HG02840 (cell line): ENCODE measurements at regions not wholly inside any gene's neighbourhood (a gene's known extent, or its start where the extent isn't known, plus 50 kb on each side); places are given as distances from the start of the nearest gene placed in this dataset.

Experiments
- ATAC-seq: cut with Tn5 transposase; IDR thresholded peaks from one replicate; pipeline ENCODE4 v1.9.1; 2021; ENCODE audit warnings: mild to moderate bottlenecking, moderate library complexity, moderate number of reproducible peaks; ENCODE audit not compliant: unreplicated experiment, low FRiP score

DNA sequence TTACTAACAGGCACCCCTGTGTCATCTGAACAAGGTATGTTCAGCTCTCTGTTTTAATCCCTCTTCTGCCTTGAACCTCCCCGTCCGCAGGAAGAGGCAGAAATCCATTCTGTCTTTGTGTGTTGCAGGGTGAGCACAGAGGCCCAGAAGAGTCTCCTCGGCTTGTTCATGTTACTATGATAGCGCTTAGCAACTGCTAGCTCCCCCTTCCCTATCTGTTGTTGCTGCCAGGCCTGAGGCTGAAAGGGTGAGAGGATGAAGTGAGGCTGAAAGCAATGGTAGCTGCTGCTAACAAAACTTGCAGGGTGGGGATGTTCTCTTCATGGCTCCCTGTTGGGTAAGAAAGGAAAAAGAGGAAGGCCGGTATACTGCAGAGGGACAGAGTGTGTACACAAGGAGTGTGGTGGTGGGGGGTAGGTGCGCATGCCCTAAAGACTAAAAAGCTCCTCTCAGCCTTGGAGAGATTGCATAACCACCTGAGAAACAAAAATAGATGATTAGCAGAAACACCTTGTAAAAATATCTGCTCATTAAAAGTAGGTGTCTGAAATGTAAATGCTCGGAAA is 55.2 kb upstream of the CITED2 start:
- ATAC-seq, result no peak

DNA sequence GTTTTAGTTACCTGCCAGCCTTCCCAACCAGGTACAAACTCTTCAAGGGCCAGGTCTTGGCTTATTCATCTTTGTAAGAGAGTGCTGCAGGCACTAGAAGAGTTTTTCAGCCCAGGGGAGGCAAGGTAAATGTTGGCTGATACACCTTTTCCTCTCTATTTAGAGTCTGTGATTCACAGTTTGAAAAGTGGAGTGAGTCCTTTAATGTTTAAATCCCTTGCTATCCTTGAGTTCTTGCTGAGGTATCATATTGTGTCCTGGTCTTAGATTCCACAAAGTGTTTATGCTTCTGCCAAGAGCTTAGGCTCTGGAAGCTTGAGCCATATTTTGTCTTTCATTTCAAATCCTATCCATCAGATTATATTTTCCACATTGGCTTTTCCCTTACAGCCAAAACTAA is 52.8 kb upstream of the CITED2 start:
- ATAC-seq, result no peak

DNA sequence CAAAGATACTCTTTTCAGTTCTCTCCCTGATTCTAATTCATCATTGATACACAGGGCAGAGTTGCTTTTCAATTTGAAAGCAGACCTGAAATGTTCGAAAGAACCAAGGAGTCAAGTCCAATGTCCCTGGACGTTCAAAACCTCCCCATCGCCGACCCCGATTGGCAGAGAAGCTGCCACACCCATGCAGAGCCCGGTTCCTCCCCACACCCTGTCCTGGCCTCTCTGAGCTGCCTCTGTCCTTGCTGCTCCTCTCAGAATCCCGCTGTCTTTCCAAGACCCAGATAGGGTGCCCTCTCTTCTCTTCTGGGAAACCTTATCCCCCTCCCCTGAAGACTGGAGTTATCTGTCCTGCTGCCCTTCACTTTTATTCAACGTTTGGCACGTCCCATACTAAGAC is 52.3 kb upstream of the CITED2 start:
- ATAC-seq, result no peak

DNA sequence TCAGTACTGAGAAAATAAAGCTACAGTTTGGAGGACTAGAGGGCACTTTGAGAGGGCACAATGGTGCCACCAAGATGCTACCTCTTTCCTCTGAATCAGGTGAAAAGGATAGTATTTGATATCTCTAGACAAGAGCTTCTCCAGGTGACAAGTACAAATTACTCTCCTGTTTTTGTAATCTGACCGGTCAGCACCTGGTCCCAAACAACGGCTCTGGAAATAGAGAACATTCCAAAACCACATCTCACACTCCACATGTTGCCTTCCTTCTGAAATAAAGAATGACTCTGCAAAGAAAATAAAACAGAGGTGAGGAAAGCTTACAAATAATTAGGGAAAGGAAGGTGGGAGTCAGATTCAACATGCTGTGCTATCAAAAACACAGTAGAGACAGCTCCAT is 51.3 kb upstream of the CITED2 start:
- no peak for ATAC-seq

DNA sequence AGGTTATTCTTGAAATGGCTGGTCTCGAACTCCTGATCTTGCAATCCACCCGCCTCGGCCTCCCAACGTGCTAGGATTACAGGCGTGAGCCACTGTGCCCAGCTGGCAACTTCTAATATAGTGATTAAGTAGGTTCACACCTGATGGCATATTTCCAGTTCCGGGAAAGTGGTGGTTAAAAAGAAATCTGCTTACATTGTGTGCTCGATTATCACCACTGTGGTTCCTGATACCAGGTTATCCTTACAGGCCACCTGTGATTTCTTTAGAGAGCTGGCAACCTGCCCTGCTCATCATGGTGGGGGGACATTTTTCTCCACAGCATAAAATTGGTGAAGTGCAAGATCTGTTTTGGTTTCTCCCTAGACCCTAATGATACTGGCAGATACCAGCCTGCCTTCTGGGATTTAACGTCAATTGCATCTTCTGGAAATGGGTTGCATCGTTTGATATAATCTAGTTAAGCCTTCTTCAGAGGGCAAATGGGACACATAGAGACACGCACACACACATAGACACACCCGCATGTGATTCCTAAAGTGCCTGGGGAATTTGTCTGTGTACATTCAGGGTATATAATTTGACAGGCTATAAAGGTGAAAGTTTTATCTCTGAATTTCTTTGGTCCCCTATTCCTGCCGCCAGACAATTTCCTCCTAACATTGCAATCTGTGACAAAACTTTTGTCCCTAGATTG is 49.7 kb upstream of the CITED2 start:
- no peak for ATAC-seq
